ENCODE measurements at regions not wholly inside any gene's neighbourhood (a gene's known extent, or its start where the extent isn't known, plus 50 kb on each side); places are given as distances from the start of the nearest gene placed in this dataset.

GRCh38 chr5:167311340-167311739 lies 980.1 kb upstream of the WWC1 start:
- Histone ChIP-seq H2AFZ (ENCODE audit: control insufficient read depth, low read length) (no peak overlapping the region), H3K79me2 (ENCODE audit: control insufficient read depth, insufficient read depth, low read length) (no peaks in the 10 kb centered on the region), H3K27ac (ENCODE audit: control insufficient read depth, insufficient read depth, low read length) (no peak overlapping the region), H3K9me1 (ENCODE audit: control insufficient read depth, extremely low read depth, insufficient read depth, low read length) (no peaks in the 10 kb centered on the region), H3K4me3 (ENCODE audit: control insufficient read depth in 2 of 3, extremely low read depth in 1 of 3, insufficient read depth in 2 of 3, low read depth in 1 of 3, low read length in 3 of 3) (no peak overlapping the region), H3K36me3 (ENCODE audit: control insufficient read depth in 2 of 2, extremely low read depth in 1 of 2, insufficient read depth in 2 of 2, low read length in 2 of 2) (no peaks in the 10 kb centered on the region), H3K4me1 (ENCODE audit: control insufficient read depth, extremely low read depth, insufficient read depth, low read length) (no peaks in the 10 kb centered on the region), H3K4me2 (ENCODE audit: control insufficient read depth, extremely low read depth, insufficient read depth, low read depth, low read length) (no peak overlapping the region), H4K20me1 (ENCODE audit: control insufficient read depth, extremely low read depth, insufficient read depth, low read length) (no peaks in the 10 kb centered on the region), H3K9me3 (ENCODE audit: control insufficient read depth, low read depth, low read length) (no peaks in the 10 kb centered on the region), H3K27me3 (ENCODE audit: control insufficient read depth, extremely low read depth, insufficient read depth, low read length) (no peaks in the 10 kb centered on the region), H3K9ac (ENCODE audit: control insufficient read depth, extremely low read depth, insufficient read depth, low read length) (no peak overlapping the region)
- FAIRE-seq (no peak), DNase-seq (ENCODE audit: low read depth, low spot score) (no peak)
- TF ChIP-seq CTCF (optimal IDR thresholded peaks at IDR 0.05 in 1 of 3, IDR thresholded peaks at IDR 0.05 in 1 of 3, conservative IDR thresholded peaks at IDR 0.05 in 1 of 3; ENCODE audit: extremely low read depth in 1 of 3, insufficient read depth in 2 of 3, low read length in 3 of 3) (no peak), EZH2 (IDR thresholded peaks at IDR 0.05; ENCODE audit: low read length) (no peak)
- dilution Hi-C loops (cut with MboI; ENCODE audit: extremely low pct_ligation_motif_present, low sequenced_read_pairs) = no loop called here

- Histone ChIP-seq H3K27me3 (ENCODE audit: control insufficient read depth, extremely low read depth, insufficient read depth, low read length) (no peaks in the 10 kb centered on the region), H3K9me3 (ENCODE audit: control insufficient read depth, low read depth, low read length) (no peaks in the 10 kb centered on the region), H3K27ac (ENCODE audit: control insufficient read depth, insufficient read depth, low read length) (no peak overlapping the region), H2AFZ (ENCODE audit: control insufficient read depth, low read length) (no peak overlapping the region), H3K9ac (ENCODE audit: control insufficient read depth, extremely low read depth, insufficient read depth, low read length) (no peak overlapping the region), H3K36me3 (ENCODE audit: control insufficient read depth in 2 of 2, extremely low read depth in 1 of 2, insufficient read depth in 2 of 2, low read length in 2 of 2) (no peaks in the 10 kb centered on the region), H3K4me2 (ENCODE audit: control insufficient read depth, extremely low read depth, insufficient read depth, low read depth, low read length) (no peak overlapping the region), H3K4me1 (ENCODE audit: control insufficient read depth, extremely low read depth, insufficient read depth, low read length) (no peaks in the 10 kb centered on the region), H3K79me2 (ENCODE audit: control insufficient read depth, insufficient read depth, low read length) (no peaks in the 10 kb centered on the region), H3K9me1 (ENCODE audit: control insufficient read depth, extremely low read depth, insufficient read depth, low read length) (no peaks in the 10 kb centered on the region), H4K20me1 (ENCODE audit: control insufficient read depth, extremely low read depth, insufficient read depth, low read length) (no peaks in the 10 kb centered on the region), H3K4me3 (ENCODE audit: control insufficient read depth in 2 of 3, extremely low read depth in 1 of 3, insufficient read depth in 2 of 3, low read depth in 1 of 3, low read length in 3 of 3) (no peak overlapping the region)
- FAIRE-seq (no peak), DNase-seq (ENCODE audit: low read depth, low spot score) (no peak)
- TF ChIP-seq EZH2 (IDR thresholded peaks at IDR 0.05; ENCODE audit: low read length) (no peak), CTCF (optimal IDR thresholded peaks at IDR 0.05 in 1 of 3, IDR thresholded peaks at IDR 0.05 in 1 of 3, conservative IDR thresholded peaks at IDR 0.05 in 1 of 3; ENCODE audit: extremely low read depth in 1 of 3, insufficient read depth in 2 of 3, low read length in 3 of 3) (no peak)
- dilution Hi-C loops (cut with MboI; ENCODE audit: extremely low pct_ligation_motif_present, low sequenced_read_pairs) = no loop called here
Observed at GRCh38 chr5:167312225-167312624, 979.2 kb upstream of the WWC1 start.

All from keratinocyte (primary cell).